OCI-LY7 (cell line): ENCODE measurements at regions not wholly inside any gene's neighbourhood (a gene's known extent, or its start where the extent isn't known, plus 50 kb on each side); places are given as distances from the start of the nearest gene placed in this dataset.

Experiments
- BruUV-seq: library from RNA; stranded (reverse); fragments of 400-500 nt; replicated peaks from 2 replicates; lab custom pipeline; 2021; lab: Mats Ljungman, UMichigan
- CTCF ChIA-PET: fragments of 300-600 bp; sonication (Branson Sonifier 250); formaldehyde crosslinking; loops from one replicate; lab custom pipeline; 2022; ENCODE audit warnings: antibody characterized with exemption; ENCODE audit not compliant: unreplicated experiment; lab: Charles Lee
- POLR2A ChIA-PET: fragments of 300-600 bp; sonication (Branson Sonifier 250); formaldehyde crosslinking; loops from one replicate; lab custom pipeline; 2022; ENCODE audit warnings: antibody characterized with exemption; lab: Charles Lee
- DNase-seq: peaks from one replicate; pipeline ENCODE4 v3.0.0-alpha.2; 2015; ENCODE audit warnings: low spot score
- H2AFZ ChIP-seq: fragments of 200-600 bp; sonication (generic), shearing (Covaris generic); 2 replicates; pipeline ENCODE4 v1.6.1; 2014; ENCODE audit warnings: mild to moderate bottlenecking, antibody characterized with exemption, low read length, moderate library complexity
- H3K27ac ChIP-seq: fragments of 200-600 bp; sonication (generic); 2 replicates; pipeline ENCODE4 v1.5.1; 2014; ENCODE audit warnings: mixed run types, low read depth, mild to moderate bottlenecking, moderate library complexity, low read length, inconsistent platforms; ENCODE audit not compliant: poor library complexity, severe bottlenecking
- H3K36me3 ChIP-seq: fragments of 200-600 bp; sonication (generic); 2 replicates; pipeline ENCODE4 v1.6.1; 2014; ENCODE audit warnings: mild to moderate bottlenecking, antibody characterized with exemption, low read length, moderate library complexity, mixed read lengths; ENCODE audit not compliant: insufficient read depth
- H3K4me1 ChIP-seq: fragments of 200-600 bp; sonication (generic); 2 replicates; pipeline ENCODE4 v1.5.1; 2014; ENCODE audit warnings: mild to moderate bottlenecking, low read length; ENCODE audit not compliant: insufficient read depth, poor library complexity, severe bottlenecking
- H3K4me2 ChIP-seq: fragments of 200-600 bp; sonication (generic); 2 replicates; pipeline ENCODE4 v1.6.1; 2014; ENCODE audit warnings: mild to moderate bottlenecking, low read length
- H3K4me3 ChIP-seq: fragments of 200-600 bp; sonication (generic); 2 replicates; pipeline ENCODE4 v1.5.1; 2014; ENCODE audit warnings: mild to moderate bottlenecking, low read depth, low read length; ENCODE audit not compliant: poor library complexity, severe bottlenecking
- H3K79me2 ChIP-seq: fragments of 200-600 bp; sonication (generic); 2 replicates; pipeline ENCODE4 v1.6.1; 2016; ENCODE audit warnings: low read depth, mild to moderate bottlenecking, low read length, moderate library complexity, mixed read lengths; ENCODE audit not compliant: insufficient read depth
- H3K9me2 ChIP-seq: fragments of 200-600 bp; sonication (generic); 2 replicates; pipeline ENCODE4 v1.6.1; 2016; ENCODE audit warnings: mild to moderate bottlenecking, low read length, mixed read lengths; ENCODE audit not compliant: insufficient read depth
- H3K9me3 ChIP-seq: fragments of 200-600 bp; sonication (generic); 2 replicates; pipeline ENCODE4 v1.6.1; 2014; ENCODE audit warnings: mild to moderate bottlenecking, mixed run types, low read length, mixed read lengths
- H4K20me1 ChIP-seq: fragments of 200-600 bp; sonication (generic); 2 replicates; pipeline ENCODE4 v1.6.1; 2014; ENCODE audit warnings: mild to moderate bottlenecking, antibody characterized with exemption, low read length, moderate library complexity, mixed read lengths; ENCODE audit not compliant: insufficient read depth
- EZH2phosphoT487 ChIP-seq: fragments of 200-600 bp; sonication (generic); IDR thresholded peaks from 2 replicates; pipeline ENCODE4 v1.6.1; 2018; ENCODE audit warnings: low read depth, borderline replicate concordance, mild to moderate bottlenecking, mixed run types, antibody characterized with exemption, low read length, moderate library complexity, mixed read lengths
- intact Hi-C: fragments of 100-400 bp; cut with micrococcal nuclease; formaldehyde crosslinking; loops from one replicate; pipeline ENCODE4 v1.10.0; 2022; ENCODE audit not compliant: unreplicated experiment
- TF ChIP-seq, protein P1 (sequence below): fragments of 200-600 bp; sonication (generic); conservative IDR thresholded peaks from 2 replicates; pipeline ENCODE4 v1.5.1; 2014; ENCODE audit warnings: mild to moderate bottlenecking, antibody characterized with exemption, low read length, moderate library complexity, mixed read lengths

GRCh38 chr1:175881246-175881976 lies 138.0 kb upstream of the TNR start:
- H3K9me3 ChIP-seq = no peaks in the 10 kb centered on the region
- H3K9me2 ChIP-seq = no peaks in the 10 kb centered on the region
- intact Hi-C loops = no loop called here
- no peaks in the 10 kb centered on the region for H3K4me1 ChIP-seq
- no peak overlapping the region for H3K4me2 ChIP-seq
- BruUV-seq = no TSS peak
- no peaks in the 10 kb centered on the region for H4K20me1 ChIP-seq
- DNase-seq = no peak
- no peak overlapping the region for H2AFZ ChIP-seq
- ChIA-PET POLR2A (no interaction called here), CTCF (no interaction called here)
- no peaks in the 10 kb centered on the region for H3K79me2 ChIP-seq
- no peaks in the 10 kb centered on the region for H3K36me3 ChIP-seq
- no peak overlapping the region for H3K27ac ChIP-seq
- no peak for TF ChIP-seq EZH2phosphoT487
- TF ChIP-seq, protein P1, sequence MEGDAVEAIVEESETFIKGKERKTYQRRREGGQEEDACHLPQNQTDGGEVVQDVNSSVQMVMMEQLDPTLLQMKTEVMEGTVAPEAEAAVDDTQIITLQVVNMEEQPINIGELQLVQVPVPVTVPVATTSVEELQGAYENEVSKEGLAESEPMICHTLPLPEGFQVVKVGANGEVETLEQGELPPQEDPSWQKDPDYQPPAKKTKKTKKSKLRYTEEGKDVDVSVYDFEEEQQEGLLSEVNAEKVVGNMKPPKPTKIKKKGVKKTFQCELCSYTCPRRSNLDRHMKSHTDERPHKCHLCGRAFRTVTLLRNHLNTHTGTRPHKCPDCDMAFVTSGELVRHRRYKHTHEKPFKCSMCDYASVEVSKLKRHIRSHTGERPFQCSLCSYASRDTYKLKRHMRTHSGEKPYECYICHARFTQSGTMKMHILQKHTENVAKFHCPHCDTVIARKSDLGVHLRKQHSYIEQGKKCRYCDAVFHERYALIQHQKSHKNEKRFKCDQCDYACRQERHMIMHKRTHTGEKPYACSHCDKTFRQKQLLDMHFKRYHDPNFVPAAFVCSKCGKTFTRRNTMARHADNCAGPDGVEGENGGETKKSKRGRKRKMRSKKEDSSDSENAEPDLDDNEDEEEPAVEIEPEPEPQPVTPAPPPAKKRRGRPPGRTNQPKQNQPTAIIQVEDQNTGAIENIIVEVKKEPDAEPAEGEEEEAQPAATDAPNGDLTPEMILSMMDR = no peak
- no peak overlapping the region for H3K4me3 ChIP-seq

DNA sequence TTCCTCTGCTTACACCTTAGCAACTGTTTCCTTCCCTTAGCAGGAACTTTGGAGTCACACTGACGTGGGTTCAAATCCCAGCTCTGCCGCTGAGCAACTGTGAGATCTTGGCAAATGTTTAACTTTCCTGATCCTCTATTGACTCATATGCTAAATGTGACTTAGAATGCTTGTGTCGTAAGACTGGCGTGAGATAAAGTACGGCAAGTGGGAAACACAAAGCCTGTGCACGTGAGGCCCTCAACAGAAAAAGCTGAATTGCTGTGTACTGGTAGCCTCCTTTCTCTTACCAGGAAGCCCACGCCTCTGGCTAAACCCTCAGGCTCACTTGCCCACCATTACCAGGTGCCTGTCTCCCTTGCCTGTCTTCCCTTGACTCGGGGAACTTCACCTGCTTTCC lies 135.4 kb upstream of the TNR start:
- H3K9me2 ChIP-seq = no peaks in the 10 kb centered on the region
- no peaks in the 10 kb centered on the region for H3K79me2 ChIP-seq
- no peak overlapping the region for H2AFZ ChIP-seq
- no peaks in the 10 kb centered on the region for H3K4me1 ChIP-seq
- no peaks in the 10 kb centered on the region for H3K9me3 ChIP-seq
- H3K27ac ChIP-seq = no peak overlapping the region
- H3K4me3 ChIP-seq = no peak overlapping the region
- intact Hi-C loops = no loop called here
- BruUV-seq = no TSS peak
- H3K36me3 ChIP-seq = no peaks in the 10 kb centered on the region
- no peak for DNase-seq
- POLR2A ChIA-PET = interaction anchor here (0.7 kb wide), 1 partner anchor 23 kb away, joined by 3 read pairs; no protein-coding TSS in a partner anchor
- H3K4me2 ChIP-seq = no peak overlapping the region
- CTCF ChIA-PET = no interaction called here
- no peaks in the 10 kb centered on the region for H4K20me1 ChIP-seq
- TF ChIP-seq EZH2phosphoT487 = no peak
- TF ChIP-seq, protein P1 = no peak

GRCh38 chr1:175877939-175878737 lies 134.7 kb upstream of the TNR start:
- no peak for DNase-seq
- intact Hi-C loops = no loop called here
- BruUV-seq = no TSS peak
- ChIA-PET POLR2A (no interaction called here), CTCF (no interaction called here)
- Histone ChIP-seq H2AFZ (no peak overlapping the region), H4K20me1 (no peaks in the 10 kb centered on the region), H3K4me2 (no peak overlapping the region), H3K4me1 (no peaks in the 10 kb centered on the region), H3K36me3 (no peaks in the 10 kb centered on the region), H3K9me3 (no peaks in the 10 kb centered on the region), H3K27ac (no peak overlapping the region), H3K4me3 (no peak overlapping the region), H3K79me2 (no peaks in the 10 kb centered on the region), H3K9me2 (no peaks in the 10 kb centered on the region)
- TF ChIP-seq EZH2phosphoT487 = no peak
- TF ChIP-seq, protein P1 = no peak
